OCI-LY1 (cell line): ENCODE measurements at regions not wholly inside any gene's neighbourhood (a gene's known extent, or its start where the extent isn't known, plus 50 kb on each side); places are given as distances from the start of the nearest gene placed in this dataset.
"Not testable (repeated sequence)": the region's sequence is repeated elsewhere in the genome, so short reads cannot be mapped to it uniquely, and the experiment has no call there.

ENCODE experiments used
- EZH2 ChIP-seq: fragments of 200-600 bp; sonication (generic), shearing (Covaris generic); IDR thresholded peaks from 2 replicates; pipeline ENCODE4 v1.8.0; 2017; ENCODE audit warnings: borderline replicate concordance, mixed run types, mild to moderate bottlenecking, antibody characterized with exemption, low read length, moderate library complexity, mixed read lengths
- TF ChIP-seq, protein P1 (sequence below): fragments of 200-600 bp; sonication (generic), shearing (Covaris generic); IDR thresholded peaks from 2 replicates; pipeline ENCODE4 v1.5.1; 2017; ENCODE audit warnings: mild to moderate bottlenecking, antibody characterized with exemption, low read length, moderate library complexity, mixed read lengths

DNA sequence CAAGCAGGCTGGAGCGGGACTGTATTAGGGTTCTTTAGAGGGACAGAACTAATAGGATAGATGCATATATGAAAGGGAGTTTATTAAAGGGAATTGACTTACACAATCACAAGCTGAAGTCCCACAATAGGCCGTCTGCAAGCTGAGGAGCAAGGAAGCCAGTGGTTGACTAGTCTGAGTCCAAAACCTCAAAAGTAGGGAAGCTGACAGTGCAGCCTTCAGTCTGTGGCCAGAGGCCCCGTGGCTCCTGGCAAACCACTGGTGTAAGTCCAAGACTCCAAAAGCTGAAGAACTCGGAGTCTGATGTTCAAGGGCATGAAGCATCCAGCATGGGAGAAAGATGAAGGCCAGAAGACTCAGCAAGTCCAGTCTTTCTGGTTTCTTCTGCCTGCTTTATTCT, 281.8 kb downstream of the QKI start:
- TF ChIP-seq, protein P1, sequence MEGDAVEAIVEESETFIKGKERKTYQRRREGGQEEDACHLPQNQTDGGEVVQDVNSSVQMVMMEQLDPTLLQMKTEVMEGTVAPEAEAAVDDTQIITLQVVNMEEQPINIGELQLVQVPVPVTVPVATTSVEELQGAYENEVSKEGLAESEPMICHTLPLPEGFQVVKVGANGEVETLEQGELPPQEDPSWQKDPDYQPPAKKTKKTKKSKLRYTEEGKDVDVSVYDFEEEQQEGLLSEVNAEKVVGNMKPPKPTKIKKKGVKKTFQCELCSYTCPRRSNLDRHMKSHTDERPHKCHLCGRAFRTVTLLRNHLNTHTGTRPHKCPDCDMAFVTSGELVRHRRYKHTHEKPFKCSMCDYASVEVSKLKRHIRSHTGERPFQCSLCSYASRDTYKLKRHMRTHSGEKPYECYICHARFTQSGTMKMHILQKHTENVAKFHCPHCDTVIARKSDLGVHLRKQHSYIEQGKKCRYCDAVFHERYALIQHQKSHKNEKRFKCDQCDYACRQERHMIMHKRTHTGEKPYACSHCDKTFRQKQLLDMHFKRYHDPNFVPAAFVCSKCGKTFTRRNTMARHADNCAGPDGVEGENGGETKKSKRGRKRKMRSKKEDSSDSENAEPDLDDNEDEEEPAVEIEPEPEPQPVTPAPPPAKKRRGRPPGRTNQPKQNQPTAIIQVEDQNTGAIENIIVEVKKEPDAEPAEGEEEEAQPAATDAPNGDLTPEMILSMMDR: not testable (repeated sequence)
- TF ChIP-seq EZH2: not testable (repeated sequence)
